ENCODE measurements at regions not wholly inside any gene's neighbourhood (a gene's known extent, or its start where the extent isn't known, plus 50 kb on each side); places are given as distances from the start of the nearest gene placed in this dataset.

GRCh38 chr10:126846959-126847358, 58.3 kb upstream of the DOCK1 start:
- H3K9me3 ChIP-seq = no peaks in the 10 kb centered on the region
- 89 to 93% methylated on average over 2 of the region's 2 CpGs for WGBS, 2 donors
- TF ChIP-seq CTCF (IDR thresholded peaks at IDR 0.05) (no peak), POLR2A (IDR thresholded peaks at IDR 0.05) (no peak)
- no peak overlapping the region for H3K4me3 ChIP-seq
- H3K27me3 ChIP-seq = no peaks in the 10 kb centered on the region
- DNase-seq = no peak
- H3K36me3 ChIP-seq (ENCODE audit: low read depth, missing control alignments) = no peaks in the 10 kb centered on the region
- no peaks in the 10 kb centered on the region for H3K4me1 ChIP-seq
- intact Hi-C loops (cut with DNase I; ENCODE audit: low total_unique reads) = no loop called here
- H3K27ac ChIP-seq = no peak overlapping the region

GRCh38 chr10:126847666-126848065, 57.6 kb upstream of the DOCK1 start:
- intact Hi-C loops (cut with DNase I; ENCODE audit: low total_unique reads) = no loop called here
- no peak for TF ChIP-seq CTCF (IDR thresholded peaks at IDR 0.05)
- no peak for TF ChIP-seq POLR2A (IDR thresholded peaks at IDR 0.05)
- H3K4me1 ChIP-seq = no peaks in the 10 kb centered on the region
- H3K4me3 ChIP-seq = no peak overlapping the region
- WGBS, 2 donors = 97 to 98% methylated on average over 6 to 7 of the region's 7 CpGs
- H3K27ac ChIP-seq = no peak overlapping the region
- no peaks in the 10 kb centered on the region for H3K27me3 ChIP-seq
- H3K9me3 ChIP-seq = no peaks in the 10 kb centered on the region
- no peak for DNase-seq
- H3K36me3 ChIP-seq (ENCODE audit: low read depth, missing control alignments) = no peaks in the 10 kb centered on the region

GRCh38 chr10:126849646-126850045, 55.6 kb upstream of the DOCK1 start:
- no peak for TF ChIP-seq POLR2A (IDR thresholded peaks at IDR 0.05)
- TF ChIP-seq CTCF (IDR thresholded peaks at IDR 0.05) = no peak
- intact Hi-C loops (cut with DNase I; ENCODE audit: low total_unique reads) = no loop called here
- Histone ChIP-seq H3K27me3 (no peaks in the 10 kb centered on the region), H3K4me1 (no peaks in the 10 kb centered on the region), H3K9me3 (no peaks in the 10 kb centered on the region), H3K4me3 (no peak overlapping the region), H3K36me3 (ENCODE audit: low read depth, missing control alignments) (no peaks in the 10 kb centered on the region), H3K27ac (no peak overlapping the region)
- 87 to 98% methylated on average over 3 of the region's 3 CpGs for WGBS, 2 donors
- no peak for DNase-seq

GRCh38 chr10:126851414-126852108, 53.7 kb upstream of the DOCK1 start:
- intact Hi-C loops (cut with DNase I; ENCODE audit: low total_unique reads) = no loop called here
- DNase-seq = no peak
- 89 to 94% methylated on average over 5 to 7 of the region's 7 CpGs for WGBS, 2 donors
- H3K27me3 ChIP-seq = no peaks in the 10 kb centered on the region
- H3K4me1 ChIP-seq = no peaks in the 10 kb centered on the region
- no peaks in the 10 kb centered on the region for H3K9me3 ChIP-seq
- no peak for TF ChIP-seq POLR2A (IDR thresholded peaks at IDR 0.05)
- no peaks in the 10 kb centered on the region for H3K36me3 ChIP-seq (ENCODE audit: low read depth, missing control alignments)
- H3K27ac ChIP-seq = no peak overlapping the region
- H3K4me3 ChIP-seq = no peak overlapping the region

GRCh38 chr10:126854726-126855495, 50.3 kb upstream of the DOCK1 start:
- H3K27me3 ChIP-seq = no peaks in the 10 kb centered on the region
- no peak overlapping the region for H3K4me3 ChIP-seq
- intact Hi-C loops (cut with DNase I; ENCODE audit: low total_unique reads) = no loop called here
- WGBS, 2 donors = 51 to 66% methylated on average over 10 of the region's 10 CpGs
- no peaks in the 10 kb centered on the region for H3K36me3 ChIP-seq (ENCODE audit: low read depth, missing control alignments)
- H3K4me1 ChIP-seq = no peaks in the 10 kb centered on the region
- H3K27ac ChIP-seq = no peak overlapping the region
- TF ChIP-seq CTCF (IDR thresholded peaks at IDR 0.05) (no peak), POLR2A (IDR thresholded peaks at IDR 0.05) (no peak)
- H3K9me3 ChIP-seq = no peaks in the 10 kb centered on the region
- no peak for DNase-seq

Small RNAs in the stretch of these regions (small RNA-seq; reads per million reads assigned to genes)
- gene RF00271 = 0 reads per million in 2 donors

Data from testis (tissue), 2 donors.